ENCODE measurements at regions not wholly inside any gene's neighbourhood (a gene's known extent, or its start where the extent isn't known, plus 50 kb on each side); places are given as distances from the start of the nearest gene placed in this dataset.

GRCh38 chr2:155695505-155695904, 637.0 kb downstream of the NR4A2 start:
- no peak overlapping the region for H3K4me3 ChIP-seq (replicated peaks in 1 of 3; ENCODE audit: insufficient read depth in 1 of 3, low read depth in 1 of 3, low read length in 3 of 3)

GRCh38 chr2:155692856-155693255, 639.7 kb downstream of the NR4A2 start:
- Histone ChIP-seq H3K9me1 (replicated peaks; ENCODE audit: control insufficient read depth, extremely low read depth, insufficient read depth, low read length) (no peaks in the 10 kb centered on the region), H3K4me2 (ENCODE audit: insufficient read depth, low read length) (no peak overlapping the region), H3K79me2 (ENCODE audit: control insufficient read depth, insufficient read depth, low read length) (no peaks in the 10 kb centered on the region), H3K27ac (ENCODE audit: insufficient read depth, low read depth, low read length) (no peak overlapping the region), H2AFZ (ENCODE audit: low read depth, low read length) (no peak overlapping the region), H3K4me1 (ENCODE audit: control insufficient read depth, extremely low read depth, insufficient read depth, low read length) (peaks cover 8% of the 10 kb centered on the region), H3K36me3 (ENCODE audit: control insufficient read depth in 2 of 2, extremely low read depth in 1 of 2, insufficient read depth in 2 of 2, low read length in 2 of 2) (no peaks in the 10 kb centered on the region), H3K9me3 (replicated peaks; ENCODE audit: control insufficient read depth, insufficient read depth, low read length) (no peaks in the 10 kb centered on the region), H3K27me3 (ENCODE audit: control insufficient read depth in 2 of 2, insufficient read depth in 2 of 2, low read length in 2 of 2) (no peaks in the 10 kb centered on the region), H3K4me3 (replicated peaks in 1 of 3; ENCODE audit: insufficient read depth in 1 of 3, low read depth in 1 of 3, low read length in 3 of 3) (no peak overlapping the region), H4K20me1 (replicated peaks; ENCODE audit: control insufficient read depth, extremely low read depth, insufficient read depth, low read length) (no peaks in the 10 kb centered on the region), H3K9ac (replicated peaks; ENCODE audit: extremely low read depth, insufficient read depth, low read length) (no peak overlapping the region)
- no peak for TF ChIP-seq MYC (IDR thresholded peaks at IDR 0.05; ENCODE audit: low read depth, low read length)
- no peak for FAIRE-seq
- DNase-seq (ENCODE audit: low read depth, low spot score), result no peak
- POLR2A ChIA-PET, result no interaction called here
- CTCF ChIA-PET, result no interaction called here
- dilution Hi-C loops (cut with MboI; ENCODE audit: extremely low pct_ligation_motif_present, low sequenced_read_pairs) (no loop called here), intact Hi-C loops (cut with micrococcal nuclease) (no loop called here)
- no TSS peak for BruUV-seq (replicated peaks)

More at GRCh38 chr2:155695505-155695904, 637.0 kb downstream of the NR4A2 start:
- Histone ChIP-seq H2AFZ (ENCODE audit: low read depth, low read length) (no peak overlapping the region), H3K4me1 (ENCODE audit: control insufficient read depth, extremely low read depth, insufficient read depth, low read length) (peaks cover 8% of the 10 kb centered on the region), H4K20me1 (replicated peaks; ENCODE audit: control insufficient read depth, extremely low read depth, insufficient read depth, low read length) (no peaks in the 10 kb centered on the region), H3K9ac (replicated peaks; ENCODE audit: extremely low read depth, insufficient read depth, low read length) (no peak overlapping the region), H3K27ac (ENCODE audit: insufficient read depth, low read depth, low read length) (no peak overlapping the region), H3K9me1 (replicated peaks; ENCODE audit: control insufficient read depth, extremely low read depth, insufficient read depth, low read length) (no peaks in the 10 kb centered on the region), H3K36me3 (ENCODE audit: control insufficient read depth in 2 of 2, extremely low read depth in 1 of 2, insufficient read depth in 2 of 2, low read length in 2 of 2) (no peaks in the 10 kb centered on the region), H3K9me3 (replicated peaks; ENCODE audit: control insufficient read depth, insufficient read depth, low read length) (no peaks in the 10 kb centered on the region), H3K4me2 (ENCODE audit: insufficient read depth, low read length) (no peak overlapping the region), H3K79me2 (ENCODE audit: control insufficient read depth, insufficient read depth, low read length) (no peaks in the 10 kb centered on the region), H3K27me3 (ENCODE audit: control insufficient read depth in 2 of 2, insufficient read depth in 2 of 2, low read length in 2 of 2) (no peaks in the 10 kb centered on the region)
- TF ChIP-seq EZH2 (IDR thresholded peaks at IDR 0.05; ENCODE audit: borderline replicate concordance, low read depth, low read length, severe bottlenecking), result no peak
- TF ChIP-seq FOS (IDR thresholded peaks at IDR 0.05; ENCODE audit: borderline replicate concordance, insufficient read depth, low read length), result no peak
- TF ChIP-seq JUN (IDR thresholded peaks at IDR 0.05; ENCODE audit: borderline replicate concordance, insufficient read depth, insufficient read length, low read depth), result no peak
- TF ChIP-seq POLR2AphosphoS5 (IDR thresholded peaks at IDR 0.05; ENCODE audit: insufficient read depth, low read depth, low read length), result no peak
- TF ChIP-seq MYC (IDR thresholded peaks at IDR 0.05; ENCODE audit: low read depth, low read length), result no peak
- no peak for TF ChIP-seq GATA2 (IDR thresholded peaks at IDR 0.05; ENCODE audit: insufficient read depth, insufficient read length, low read depth, low read length)
- TF ChIP-seq MAX (IDR thresholded peaks at IDR 0.05; ENCODE audit: insufficient read depth, insufficient read length), result no peak
- TF ChIP-seq POLR2A (IDR thresholded peaks at IDR 0.05; ENCODE audit: low read depth, low read length), result no peak
- no peak for FAIRE-seq
- CTCF ChIA-PET, result interaction anchor here (0.9 to 1.2 kb wide), 3 partner anchors 27 to 318 kb away, joined by 3 to 6 read pairs (median 3); no protein-coding TSS in a partner anchor
- no TSS peak for BruUV-seq (replicated peaks)
- intact Hi-C loops (cut with micrococcal nuclease), result no loop called here
- DNase-seq (ENCODE audit: low read depth, low spot score), result no peak
- dilution Hi-C loops (cut with MboI; ENCODE audit: extremely low pct_ligation_motif_present, low sequenced_read_pairs), result no loop called here
- POLR2A ChIA-PET, result no interaction called here
